DMS153 treated with DMSO at 0.1 percent for 48 hours (cell line): ENCODE measurements at regions not wholly inside any gene's neighbourhood (a gene's known extent, or its start where the extent isn't known, plus 50 kb on each side); places are given as distances from the start of the nearest gene placed in this dataset.

Experiments
- DNase-seq: peaks from one replicate; lab custom pipeline; 2025; ENCODE audit not compliant: unreplicated experiment; lab: John Stamatoyannopoulos, UW

DNA sequence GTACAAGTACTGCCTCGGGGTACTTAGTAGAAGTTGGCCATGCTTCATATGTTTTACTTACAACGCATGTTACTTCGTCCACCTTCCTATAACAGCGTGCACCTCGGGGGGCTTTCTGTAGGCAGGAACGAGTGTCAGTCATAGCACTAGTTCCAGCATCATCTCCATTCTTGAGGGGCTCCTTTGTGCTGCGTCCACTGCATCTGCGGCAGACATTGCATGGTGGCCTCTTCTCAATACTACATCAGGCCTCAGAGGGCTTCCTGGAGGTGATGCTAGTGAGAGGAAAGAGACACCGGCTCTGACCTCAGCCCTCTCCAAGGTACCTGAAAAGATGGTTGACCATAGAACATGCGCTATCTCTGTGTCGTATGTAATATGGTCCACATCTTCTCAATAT, 121.2 kb upstream of the RTL1 start:
- no peak for DNase-seq

DNA sequence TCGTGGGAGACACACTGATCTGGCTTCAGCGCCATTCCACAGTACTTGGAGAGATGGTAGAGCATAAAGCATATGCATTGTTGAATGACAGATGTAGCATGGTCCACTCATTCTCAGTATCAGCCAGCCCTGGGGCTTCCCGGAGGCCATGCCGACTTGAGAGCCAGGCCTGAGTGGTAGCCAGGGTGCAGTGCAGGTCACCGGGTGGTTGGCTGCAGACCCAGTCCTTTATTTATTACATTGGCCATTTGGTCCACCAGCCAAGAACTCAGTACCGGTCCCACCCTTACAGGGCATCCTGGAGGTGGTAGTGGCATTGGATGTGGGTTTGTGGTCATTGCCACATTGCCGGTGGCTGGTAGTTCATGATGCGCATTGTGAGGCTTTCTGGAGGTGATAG, 121.6 kb upstream of the RTL1 start:
- DNase-seq, result no peak

DNA sequence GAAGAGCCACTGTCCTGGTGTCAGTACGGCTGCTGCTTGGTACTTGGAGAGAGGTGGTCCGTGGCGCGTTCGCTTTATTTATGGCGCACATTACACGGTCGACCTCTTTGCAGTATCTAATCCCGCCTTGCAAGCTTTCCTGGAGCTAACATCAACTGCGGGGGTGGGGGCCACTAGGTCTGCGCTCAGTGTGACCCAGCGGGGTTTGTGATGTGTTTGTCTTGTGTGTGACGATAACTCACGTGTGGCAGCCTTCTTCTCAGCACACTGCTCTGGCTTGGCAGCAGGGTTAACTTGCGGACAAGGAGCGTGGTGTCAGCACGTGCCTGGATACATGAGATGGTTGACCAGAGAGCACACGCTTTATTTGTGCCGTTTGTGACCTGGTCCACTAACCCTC, 122.2 kb upstream of the RTL1 start:
- DNase-seq, result no peak

DNA sequence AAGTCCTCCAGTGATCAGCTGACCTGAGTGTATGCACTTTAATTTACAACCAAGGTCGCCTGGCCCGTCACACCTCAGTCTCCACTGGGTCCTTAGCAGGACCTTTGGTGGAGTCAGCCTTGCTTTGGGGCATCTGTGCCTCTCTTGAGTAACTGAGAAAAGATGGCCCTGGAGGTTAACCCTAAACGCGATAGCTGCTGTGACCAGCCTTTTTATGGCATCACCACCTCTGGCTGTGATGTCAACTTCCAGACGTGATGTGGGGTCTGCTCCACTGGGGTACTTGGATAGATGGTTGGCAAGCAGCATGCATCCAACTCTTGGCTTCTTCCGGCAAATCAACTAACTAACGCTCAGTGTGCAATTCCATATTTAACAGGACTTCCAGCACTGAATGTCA, 122.8 kb upstream of the RTL1 start:
- no peak for DNase-seq

DNA sequence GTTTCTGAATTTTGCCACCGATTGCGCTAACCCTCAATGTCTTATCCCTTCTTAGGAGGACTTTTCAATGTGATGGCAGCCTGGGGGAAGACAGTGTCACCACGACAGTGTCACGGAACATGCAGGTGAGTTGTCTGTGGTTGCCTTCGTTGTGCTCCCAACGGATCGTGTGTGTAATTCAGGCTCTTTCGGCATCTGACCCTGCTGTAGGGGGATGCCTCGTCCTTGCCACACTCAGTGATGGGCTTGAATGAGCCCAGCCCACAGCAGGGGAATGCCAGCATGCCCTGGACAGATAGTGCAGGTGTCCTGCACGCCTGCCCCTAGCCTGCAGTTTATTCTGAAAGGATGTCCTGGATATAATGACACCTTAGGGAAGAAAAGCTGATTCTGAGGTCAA, 123.8 kb upstream of the RTL1 start:
- DNase-seq, result no peak

DNA sequence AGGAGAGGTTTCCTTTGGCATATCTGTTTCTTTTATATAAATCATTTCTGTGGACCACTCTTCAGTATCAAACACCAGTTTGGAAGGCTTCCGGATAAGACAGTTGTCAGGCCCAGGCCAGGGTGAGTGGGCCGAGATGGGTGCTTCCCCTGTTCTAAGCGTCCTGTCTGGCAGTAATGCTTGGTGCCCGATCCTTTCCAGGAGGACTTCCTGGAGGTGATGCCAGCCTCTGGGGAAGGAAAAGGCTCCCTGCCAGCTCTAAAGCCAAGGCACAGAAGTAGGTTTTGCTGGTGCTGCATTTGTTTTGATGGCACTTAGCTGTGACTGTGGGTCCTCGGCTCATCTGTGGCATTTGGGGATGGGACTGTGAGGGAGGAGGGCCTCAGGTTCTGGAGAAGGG, 124.4 kb upstream of the RTL1 start:
- no peak for DNase-seq

DNA sequence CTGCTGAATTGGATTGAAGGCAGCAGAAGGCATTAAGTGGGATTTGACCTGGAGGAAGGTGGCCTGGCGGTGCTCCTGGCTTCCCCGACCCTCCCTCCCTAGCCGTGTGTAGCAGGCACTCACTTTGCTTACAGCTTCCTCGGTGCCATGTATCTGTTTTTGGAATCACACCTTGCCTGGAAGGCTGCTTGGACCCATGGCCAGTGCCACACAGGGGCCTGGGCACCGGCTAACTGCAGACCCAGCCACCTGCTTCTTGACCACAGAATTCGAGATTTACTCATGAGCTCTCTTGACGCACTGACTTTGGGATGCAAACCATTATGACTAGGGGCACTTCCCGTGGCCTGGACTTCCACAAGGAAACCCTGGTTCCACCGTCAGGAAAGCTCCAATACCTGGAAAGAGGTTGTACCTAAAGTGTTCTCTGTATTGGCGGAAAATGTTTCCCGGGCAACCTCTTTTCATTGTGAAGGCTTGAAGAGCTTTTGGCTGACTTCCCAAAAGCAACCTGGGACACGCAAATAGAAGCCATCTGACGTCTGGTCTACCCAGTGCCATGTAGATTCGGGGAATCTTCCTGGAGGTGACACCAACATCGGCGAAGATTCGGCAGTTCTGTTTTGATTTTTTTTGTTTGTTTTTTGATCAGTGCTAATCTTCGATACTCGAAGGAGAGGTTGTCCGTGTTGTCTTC, 125.6 kb upstream of the RTL1 start:
- peak; percentile 45 for DNase-seq

DNA sequence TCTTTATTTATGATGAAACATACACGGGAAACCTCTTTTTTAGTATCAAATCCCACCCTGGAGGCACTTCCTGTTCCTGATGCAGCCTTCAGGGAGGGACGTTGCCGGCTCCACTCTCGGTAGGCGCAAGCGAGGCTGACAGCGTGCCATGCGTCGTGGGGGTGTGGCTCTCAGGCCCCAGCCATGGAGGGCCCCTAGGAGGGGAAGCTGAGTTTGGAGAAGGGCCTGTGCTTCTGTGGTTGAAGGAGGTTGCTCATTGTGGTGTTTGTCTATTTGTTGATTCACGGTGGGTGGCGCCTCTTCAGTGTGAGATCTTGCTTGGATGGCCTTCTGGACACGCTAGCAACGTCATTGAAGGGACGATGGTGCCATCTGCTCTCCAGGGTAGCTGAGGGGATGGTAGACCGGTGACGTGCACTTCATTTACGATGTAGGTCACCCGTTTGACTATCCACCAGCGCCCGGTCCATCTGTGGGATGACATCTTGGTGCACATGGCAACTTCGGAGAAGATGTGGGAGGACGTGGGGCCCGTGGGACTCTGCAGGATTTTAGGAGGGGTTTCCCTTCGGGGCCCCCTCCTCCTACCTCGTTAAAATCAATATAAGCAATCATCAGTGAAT, 126.3 kb upstream of the RTL1 start:
- DNase-seq, result no peak

DNA sequence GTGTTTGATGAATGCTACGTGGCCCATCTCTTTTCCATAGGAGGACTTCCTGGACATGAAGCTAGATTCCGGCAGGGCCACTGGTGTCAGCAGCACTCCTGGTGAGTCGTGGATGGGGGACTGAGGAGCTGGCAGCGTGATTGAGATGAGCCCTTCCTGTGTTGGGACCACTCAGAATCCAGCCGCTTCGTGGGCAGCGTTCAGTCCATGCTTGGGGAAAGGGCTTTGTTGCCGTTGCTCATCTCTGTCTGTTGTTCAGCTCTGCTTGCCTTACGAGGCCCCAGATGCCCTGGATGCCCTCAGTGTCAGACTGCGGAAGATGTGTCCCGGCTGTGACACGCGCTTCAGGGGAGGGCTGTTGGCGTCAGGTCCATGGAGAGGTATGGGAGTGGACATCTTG, 127.1 kb upstream of the RTL1 start:
- no peak for DNase-seq

DNA sequence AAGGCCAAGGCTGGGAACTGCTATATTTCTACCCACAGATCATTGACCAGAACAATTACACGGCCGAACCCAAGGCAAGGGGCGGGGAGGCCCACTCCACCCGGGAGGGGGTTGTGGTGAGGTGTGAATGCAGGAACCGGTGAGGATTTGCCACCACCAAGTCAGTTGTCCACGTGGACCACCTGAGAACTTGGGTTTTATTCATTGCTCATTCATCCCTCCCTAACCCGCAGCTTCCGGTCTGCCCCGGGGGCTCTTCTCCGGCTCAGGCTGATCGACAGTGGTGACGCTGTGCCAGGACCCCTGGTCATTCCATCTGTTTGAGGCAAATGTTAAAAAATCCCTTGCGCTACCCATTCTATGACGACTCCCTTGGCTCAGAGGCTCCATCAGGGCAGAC, 127.7 kb upstream of the RTL1 start:
- DNase-seq, result no peak

DNA sequence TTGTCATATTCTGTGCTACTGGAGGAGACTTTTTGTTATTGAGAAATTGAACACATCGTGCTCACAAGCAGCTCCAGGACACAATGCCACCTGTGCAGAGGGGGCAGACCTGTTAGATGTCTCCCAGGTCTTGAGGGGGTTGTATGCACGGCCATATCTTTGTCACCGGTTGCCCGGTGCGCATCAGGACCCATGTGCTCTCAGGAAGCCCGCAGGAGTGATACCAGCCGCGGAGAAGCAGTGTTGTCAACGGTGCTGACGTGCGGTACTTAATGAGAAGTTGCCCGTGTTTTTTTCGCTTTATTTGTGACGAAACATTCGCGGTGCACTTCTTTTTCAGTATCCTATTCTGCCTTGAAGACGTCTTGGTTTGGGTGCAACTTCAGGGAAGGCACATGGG, 128.2 kb upstream of the RTL1 start:
- DNase-seq, result no peak

DNA sequence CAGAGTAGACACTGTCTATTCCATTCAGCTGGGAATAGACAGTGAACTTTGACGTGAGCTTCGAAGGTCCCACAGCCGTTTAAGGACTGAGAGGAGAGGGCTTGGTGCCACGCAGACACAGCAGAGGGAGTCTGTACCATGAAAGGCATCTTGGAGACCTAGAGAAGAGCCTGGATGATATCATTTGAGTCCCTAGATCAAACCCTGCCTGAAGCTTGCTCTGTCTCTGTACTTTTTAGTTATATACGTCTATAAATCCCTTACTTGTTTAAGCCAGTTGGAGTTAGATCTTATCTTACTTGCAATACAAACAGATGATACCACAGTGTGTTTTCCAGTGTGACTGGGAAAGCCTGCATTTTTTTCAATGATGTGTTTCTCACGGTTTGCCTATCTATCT, 128.9 kb upstream of the RTL1 start:
- no peak for DNase-seq

DNA sequence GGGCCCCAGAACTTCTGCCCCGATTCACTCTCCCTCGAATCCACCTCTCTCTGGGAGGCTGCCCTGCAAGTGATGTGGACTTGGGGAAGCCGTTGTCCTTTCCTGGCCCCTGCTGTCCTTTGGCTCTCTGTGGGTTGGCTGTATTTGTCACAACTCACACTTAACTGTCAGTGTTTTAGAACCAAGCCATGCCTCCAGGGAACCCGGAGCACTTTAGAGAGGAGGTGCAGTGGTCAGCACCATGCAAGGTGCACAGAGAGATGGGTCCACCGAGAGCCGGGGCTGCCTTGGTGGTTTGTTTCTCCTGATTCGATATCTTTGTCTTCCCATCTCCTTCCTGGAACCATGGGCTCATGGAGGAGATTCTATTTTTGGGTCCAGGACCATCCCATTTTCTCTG, 129.5 kb upstream of the RTL1 start:
- DNase-seq, result no peak

DNA sequence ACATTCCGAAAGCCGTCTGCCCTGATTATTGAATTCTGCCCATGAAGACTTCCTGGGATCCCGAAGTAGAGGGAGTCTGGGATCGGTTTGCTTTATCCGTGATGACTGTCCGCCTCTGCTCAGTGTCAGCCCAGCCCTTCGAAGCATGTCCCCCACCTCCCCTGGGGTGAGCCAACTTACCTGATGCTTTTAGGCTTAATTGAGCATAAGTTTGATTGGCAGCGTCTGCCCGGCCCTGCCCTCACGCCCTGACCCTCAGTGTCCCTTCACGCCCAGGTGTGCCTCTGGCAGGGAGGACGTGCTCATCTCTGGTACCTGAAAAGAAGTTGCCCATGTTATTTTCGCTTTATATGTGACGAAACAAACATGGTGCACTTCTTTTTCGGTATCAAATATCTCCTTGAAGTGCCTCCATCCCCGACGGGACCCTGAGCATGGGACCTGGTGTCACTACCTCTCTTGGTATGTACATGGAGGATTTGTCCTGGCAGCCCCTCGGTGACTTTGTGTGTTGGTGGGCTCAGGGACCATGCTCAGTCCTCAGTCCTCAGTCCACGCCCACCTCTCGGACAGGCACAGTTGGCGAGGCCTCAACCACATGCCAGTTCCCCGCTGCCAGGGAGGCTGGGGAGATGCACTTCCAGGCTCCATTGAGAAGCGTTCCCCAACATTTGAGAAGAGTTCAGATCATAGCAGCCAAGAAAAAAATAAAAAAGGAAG, 130.1 kb upstream of the RTL1 start:
- DNase-seq, result no peak

DNA sequence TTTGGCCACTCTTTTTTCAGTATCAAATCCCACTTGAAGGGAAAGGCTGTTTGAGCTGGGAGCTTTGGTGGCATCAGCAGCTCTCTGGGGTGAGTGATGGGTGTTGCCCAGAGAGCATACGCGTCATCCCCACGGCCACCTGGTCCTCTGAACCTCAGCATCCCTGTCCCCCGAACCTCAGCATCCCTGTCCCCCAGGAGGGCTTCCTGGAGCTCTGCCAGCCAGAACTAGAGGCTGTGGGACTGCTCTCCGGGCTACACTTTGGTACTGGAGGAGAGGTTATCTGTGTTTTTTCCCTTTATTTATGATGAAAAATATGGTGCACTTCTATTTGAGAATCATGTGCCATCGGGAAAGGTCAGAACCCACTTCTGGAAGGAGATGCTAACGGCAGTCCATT, 131.5 kb upstream of the RTL1 start:
- no peak for DNase-seq

DNA sequence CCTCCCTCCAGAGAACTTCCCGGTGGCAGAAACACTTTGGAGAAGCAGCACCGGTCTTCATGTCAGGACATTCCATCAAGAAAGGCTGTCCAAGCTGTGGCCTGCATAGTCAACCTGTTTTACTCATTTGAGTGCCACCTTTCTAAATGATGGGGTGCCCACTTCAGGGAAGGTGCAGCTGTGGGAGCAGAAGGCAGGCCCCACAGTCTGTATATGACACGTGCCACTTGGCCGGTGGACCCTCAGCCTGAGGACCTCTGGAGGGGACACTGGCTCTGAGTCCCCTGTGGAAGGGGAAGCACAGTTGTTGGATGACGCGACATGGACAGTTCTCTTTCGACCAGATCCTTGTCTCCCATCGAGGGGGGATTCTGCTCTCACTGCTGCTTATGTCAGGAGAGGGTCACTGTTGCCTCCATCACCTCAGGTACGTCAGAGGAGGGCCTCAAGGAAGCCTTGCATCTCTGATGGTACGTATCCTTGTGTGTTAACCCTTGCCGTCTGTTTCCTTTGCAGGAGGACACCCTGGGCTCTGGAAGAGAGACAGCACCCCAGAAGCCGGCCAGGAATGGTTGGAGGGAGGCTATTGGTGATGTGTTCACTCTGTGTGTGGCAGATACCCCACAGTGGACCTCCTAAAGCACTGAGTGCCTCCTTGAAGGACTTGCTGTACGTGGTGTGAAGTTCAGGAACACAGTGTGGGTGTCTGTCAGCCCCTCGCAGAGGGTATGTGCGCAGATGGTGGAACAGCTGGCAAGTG, 132.1 kb upstream of the RTL1 start:
- DNase-seq, result no peak

DNA sequence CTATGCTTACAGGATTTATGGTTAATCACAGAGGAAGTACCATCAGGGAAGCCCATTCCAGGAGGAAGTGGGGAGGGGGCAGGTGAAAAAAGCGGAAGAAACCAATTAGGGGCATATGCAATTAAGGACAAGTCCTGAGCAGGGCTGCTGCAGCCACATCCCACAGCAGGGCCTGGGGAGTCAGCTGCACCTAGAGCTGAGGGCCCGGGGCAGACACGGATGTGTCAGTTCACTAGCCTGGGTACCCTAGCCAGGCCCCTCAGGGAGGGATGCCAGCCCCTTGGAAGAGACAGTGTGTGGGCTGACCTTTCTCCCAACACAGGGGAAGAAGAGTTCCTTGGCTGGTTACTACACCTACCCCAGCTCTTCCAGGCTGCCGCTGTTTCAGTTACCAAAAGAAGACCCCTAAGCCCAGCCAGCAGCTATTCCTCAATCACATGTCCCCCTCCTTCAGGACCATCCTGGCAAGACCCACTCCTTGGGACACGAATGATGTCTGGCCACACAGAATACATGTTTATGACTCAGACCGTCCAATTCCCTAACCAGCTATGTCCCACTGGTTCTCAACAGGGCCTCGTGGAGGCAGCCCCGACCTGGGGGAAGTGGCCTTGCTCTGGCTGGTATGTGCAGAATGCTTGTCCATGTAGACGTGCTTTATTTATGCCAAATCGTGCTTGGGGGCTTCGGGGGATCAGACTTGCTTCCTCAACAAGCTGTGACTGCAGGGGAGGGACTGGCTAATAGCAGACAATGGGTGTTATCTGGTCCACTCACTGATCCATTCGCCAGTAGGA, 133.7 kb upstream of the RTL1 start:
- DNase-seq, result no peak

DNA sequence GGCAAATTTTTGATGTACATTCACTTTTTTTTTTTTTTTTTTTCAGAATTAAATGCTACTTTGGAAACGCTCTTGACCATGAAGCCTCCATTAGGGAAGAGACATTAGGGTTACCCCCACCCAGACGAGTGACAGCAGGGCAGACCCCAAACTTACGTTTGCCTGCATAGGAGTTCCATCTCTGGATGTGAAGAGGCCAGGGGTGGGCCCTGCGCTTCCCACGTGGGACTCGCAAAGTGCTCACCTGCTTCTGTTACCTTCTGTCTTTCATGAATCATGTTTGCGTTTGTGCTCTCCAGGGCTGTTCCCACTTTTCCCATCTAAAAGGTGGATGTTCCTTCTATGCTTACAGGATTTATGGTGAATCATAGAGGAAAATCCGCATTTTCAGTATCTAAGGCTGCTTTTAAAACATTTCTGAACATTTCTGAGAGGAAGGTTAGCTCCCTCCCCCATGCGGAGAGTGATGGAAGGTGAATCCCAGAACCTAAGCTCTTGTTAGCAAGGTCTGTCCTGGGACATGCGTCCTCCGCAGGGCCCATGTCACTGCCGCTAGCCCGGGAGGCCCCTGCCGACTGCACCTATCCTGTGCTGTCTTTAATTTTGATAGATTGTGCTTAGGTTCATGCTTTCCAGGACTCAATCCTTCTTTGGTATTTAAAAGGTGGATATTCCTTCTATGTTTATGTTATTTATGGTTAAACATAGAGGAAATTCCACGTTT, 135.7 kb upstream of the RTL1 start:
- no peak for DNase-seq

DNA sequence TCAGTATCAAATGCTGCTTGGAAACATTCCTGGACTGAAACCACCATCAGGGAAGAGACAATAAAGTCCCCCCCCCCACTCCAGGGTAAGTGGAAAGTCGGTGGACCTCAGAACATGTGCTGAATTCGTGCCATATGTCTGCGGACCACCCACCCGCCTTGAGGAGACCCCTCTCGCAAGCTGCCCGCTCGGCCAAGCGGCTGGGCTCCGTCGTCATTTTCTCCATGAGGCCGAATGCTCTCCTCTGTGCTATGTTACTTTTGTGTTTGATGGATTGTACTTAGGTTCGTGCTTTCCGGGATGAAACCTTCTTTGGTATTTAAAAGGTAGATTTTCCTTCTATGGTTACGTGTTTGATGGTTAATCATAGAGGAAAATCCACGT, 136.2 kb upstream of the RTL1 start:
- no peak for DNase-seq
